Esophagus squamous epithelium (tissue), 5 donors: ENCODE measurements at regions not wholly inside any gene's neighbourhood (a gene's known extent, or its start where the extent isn't known, plus 50 kb on each side); places are given as distances from the start of the nearest gene placed in this dataset.

Experiments
- DNase-seq: peaks from one replicate; lab custom pipeline; 2025; lab: John Stamatoyannopoulos, UW
- H3K27ac ChIP-seq, 4 donors: fragments of 200-600 bp; sonication (generic); one replicate each; pipeline ENCODE4 v1.5.1; 2016 to 2019; ENCODE audit warnings: mild to moderate bottlenecking in 1 of 4
- H3K27me3 ChIP-seq, 4 donors: fragments of 200-600 bp; sonication (generic); 1 replicate in 3 of 4; 2 replicates in 1 of 4; pipeline versions ENCODE4 v1.5.1 to v1.6.0; 2017 to 2021; ENCODE audit warnings: antibody characterized with exemption in 1 of 4
- H3K36me3 ChIP-seq, 3 donors: fragments of 200-600 bp; sonication (generic); one replicate each; pipeline ENCODE4 v1.5.1; 2016 to 2019
- H3K4me1 ChIP-seq, 3 donors: fragments of 200-600 bp; sonication (generic); one replicate each; pipeline ENCODE4 v1.5.1; 2017 to 2019
- H3K4me3 ChIP-seq, 4 donors: fragments of 200-600 bp; sonication (generic); 1 replicate in 3 of 4; 2 replicates in 1 of 4; pipeline ENCODE4 v1.5.1; 2016 to 2019; ENCODE audit warnings: mild to moderate bottlenecking in 2 of 4, moderate library complexity in 1 of 4
- H3K9me3 ChIP-seq, 3 donors: fragments of 200-600 bp; sonication (generic); one replicate each; pipeline ENCODE4 v1.5.1; 2016 to 2019
- POLR2A ChIP-seq, 4 donors: fragments of 450-650 bp; IDR thresholded peaks; one replicate each; pipeline ENCODE4 v1.6.1; 2017; ENCODE audit warnings: antibody characterized with exemption in 4 of 4, mild to moderate bottlenecking in 4 of 4, moderate library complexity in 3 of 4
- WGBS, 2 donors: methylation state at CpG; one replicate each; pipeline ENCODE4 v1.1.5; 2018; 5-methylcytosine and 5-hydroxymethylcytosine counted together
- intact Hi-C: fragments of 100-400 bp; cut with DNase I; formaldehyde crosslinking; loops from one replicate; pipeline ENCODE4 v1.15.0; 2022
- TF ChIP-seq, protein P1 (sequence below), 6 experiments: fragments of 450-650 bp in 4 of 6; fragments of 200-600 bp in 2 of 6; sonication (generic) in 2 of 6; IDR thresholded peaks; one replicate each; pipeline ENCODE4 v1.5.1; 2016 to 2019; ENCODE audit warnings: antibody characterized with exemption in 6 of 6, mild to moderate bottlenecking in 4 of 6, moderate library complexity in 4 of 6
- donor health status: DM: yes; HTN: yes; CAD: no.

DNA sequence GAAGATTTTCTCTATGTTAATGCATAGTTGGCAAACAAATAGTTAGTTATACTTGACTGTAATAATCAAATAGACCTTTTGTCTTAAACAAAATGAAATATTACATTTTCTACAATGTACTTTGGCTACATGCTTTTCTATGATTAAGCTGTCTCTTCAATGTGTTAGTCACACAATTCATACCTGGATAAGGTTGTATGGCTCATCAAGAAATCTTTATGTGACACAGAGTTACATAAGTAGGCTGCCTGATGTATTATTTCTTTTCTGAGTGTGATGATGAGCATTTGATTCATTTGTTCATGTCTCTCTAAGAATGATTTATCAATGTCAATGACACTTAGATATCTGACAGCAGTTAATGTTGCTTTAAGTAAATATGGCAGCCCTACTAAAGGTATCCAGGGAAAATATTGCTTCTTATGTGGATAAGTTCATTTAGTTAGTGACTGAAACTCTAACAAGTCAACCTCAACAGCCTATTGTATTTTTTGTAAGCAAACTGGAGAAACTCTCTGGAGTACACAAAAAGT, 157.4 kb upstream of the SOX2 start:
- intact Hi-C loops, result no loop called here
- H3K27me3 ChIP-seq, result no peaks in the 10 kb centered on the region
- no peaks in the 10 kb centered on the region for H3K9me3 ChIP-seq
- H3K27ac ChIP-seq, result no peak overlapping the region
- TF ChIP-seq, protein P1, sequence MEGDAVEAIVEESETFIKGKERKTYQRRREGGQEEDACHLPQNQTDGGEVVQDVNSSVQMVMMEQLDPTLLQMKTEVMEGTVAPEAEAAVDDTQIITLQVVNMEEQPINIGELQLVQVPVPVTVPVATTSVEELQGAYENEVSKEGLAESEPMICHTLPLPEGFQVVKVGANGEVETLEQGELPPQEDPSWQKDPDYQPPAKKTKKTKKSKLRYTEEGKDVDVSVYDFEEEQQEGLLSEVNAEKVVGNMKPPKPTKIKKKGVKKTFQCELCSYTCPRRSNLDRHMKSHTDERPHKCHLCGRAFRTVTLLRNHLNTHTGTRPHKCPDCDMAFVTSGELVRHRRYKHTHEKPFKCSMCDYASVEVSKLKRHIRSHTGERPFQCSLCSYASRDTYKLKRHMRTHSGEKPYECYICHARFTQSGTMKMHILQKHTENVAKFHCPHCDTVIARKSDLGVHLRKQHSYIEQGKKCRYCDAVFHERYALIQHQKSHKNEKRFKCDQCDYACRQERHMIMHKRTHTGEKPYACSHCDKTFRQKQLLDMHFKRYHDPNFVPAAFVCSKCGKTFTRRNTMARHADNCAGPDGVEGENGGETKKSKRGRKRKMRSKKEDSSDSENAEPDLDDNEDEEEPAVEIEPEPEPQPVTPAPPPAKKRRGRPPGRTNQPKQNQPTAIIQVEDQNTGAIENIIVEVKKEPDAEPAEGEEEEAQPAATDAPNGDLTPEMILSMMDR (IDR thresholded peaks at IDR 0.05), result no peak
- no peak for TF ChIP-seq POLR2A (IDR thresholded peaks at IDR 0.05)
- no peak for DNase-seq
- no peak overlapping the region for H3K4me3 ChIP-seq
- H3K4me1 ChIP-seq, result no peaks in the 10 kb centered on the region
- H3K36me3 ChIP-seq, result no peaks in the 10 kb centered on the region

DNA sequence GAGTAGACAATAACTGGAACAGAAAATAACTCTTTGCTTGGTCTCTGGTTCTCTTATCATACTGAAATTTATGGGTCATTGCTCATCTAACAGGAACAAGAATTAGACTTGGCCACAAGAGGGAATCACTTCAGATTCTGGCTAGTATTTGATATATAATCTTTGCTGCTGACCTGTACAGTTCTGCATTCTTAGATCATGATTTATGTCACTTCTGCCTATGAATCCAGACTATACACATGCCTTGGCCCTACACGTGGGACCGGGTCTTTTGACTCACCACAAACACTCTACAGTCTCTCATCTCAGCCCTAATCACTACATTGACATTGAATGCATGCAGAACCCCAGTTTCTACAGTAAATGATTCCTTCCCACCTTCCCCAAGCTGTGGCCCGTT, 162.5 kb upstream of the SOX2 start:
- Histone ChIP-seq H3K4me3 (no peak overlapping the region), H3K27me3 (no peaks in the 10 kb centered on the region), H3K9me3 (no peaks in the 10 kb centered on the region), H3K27ac (no peak overlapping the region), H3K4me1 (no peaks in the 10 kb centered on the region), H3K36me3 (no peaks in the 10 kb centered on the region)
- 63 to 67% methylated on average over 3 of the region's 3 CpGs for WGBS, 2 donors
- intact Hi-C loops, result no loop called here
- no peak for TF ChIP-seq POLR2A (IDR thresholded peaks at IDR 0.05)
- TF ChIP-seq, protein P1 (IDR thresholded peaks at IDR 0.05), result no peak
- no peak for DNase-seq

DNA sequence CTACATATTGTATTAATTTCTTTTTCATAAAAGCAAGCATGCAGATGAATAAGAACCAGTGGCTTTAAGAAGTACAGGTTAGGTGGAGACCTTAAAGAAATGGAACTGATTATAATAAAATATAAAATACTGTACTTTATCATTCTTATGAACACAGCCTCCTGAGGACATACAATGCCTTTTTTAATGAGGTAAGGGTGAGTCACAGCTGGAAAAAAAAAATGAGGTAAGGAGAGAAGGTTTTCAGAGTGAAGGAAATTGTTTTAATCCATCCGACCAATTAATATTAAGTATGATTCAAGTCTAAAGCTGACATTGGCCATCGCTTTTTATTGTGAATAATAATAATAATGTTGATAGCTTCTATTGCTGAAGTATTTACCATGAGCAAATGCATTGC, 170.3 kb upstream of the SOX2 start:
- no peak for DNase-seq
- no peak overlapping the region for H3K27ac ChIP-seq
- 55 to 56% methylated on average over 2 of the region's 2 CpGs for WGBS, 2 donors
- H3K27me3 ChIP-seq, result no peaks in the 10 kb centered on the region
- H3K4me1 ChIP-seq, result no peaks in the 10 kb centered on the region
- intact Hi-C loops, result no loop called here
- no peaks in the 10 kb centered on the region for H3K36me3 ChIP-seq
- TF ChIP-seq POLR2A (IDR thresholded peaks at IDR 0.05), result no peak
- TF ChIP-seq, protein P1 (IDR thresholded peaks at IDR 0.05), result no peak
- no peaks in the 10 kb centered on the region for H3K9me3 ChIP-seq
- no peak overlapping the region for H3K4me3 ChIP-seq

DNA sequence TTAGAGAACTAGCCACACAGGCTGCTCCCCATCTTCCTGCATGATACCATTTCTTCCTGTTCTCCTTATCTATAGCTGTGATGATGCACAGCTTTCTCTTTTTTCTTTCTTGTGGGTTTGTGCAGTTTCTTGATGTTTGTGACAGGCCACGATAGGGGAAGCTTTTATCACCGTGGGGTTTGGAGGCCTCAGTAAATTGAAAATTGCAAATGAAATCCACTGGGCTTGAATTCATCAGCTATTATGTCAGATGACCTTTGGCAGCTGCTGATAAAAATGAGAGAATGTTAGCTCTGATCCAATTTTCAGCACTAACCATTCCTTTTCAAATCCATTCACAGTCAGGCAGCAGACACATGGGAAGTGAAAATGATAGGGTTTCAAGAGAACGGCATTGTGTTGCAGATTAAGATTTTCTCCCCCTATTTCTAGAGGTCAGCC, 176.9 kb upstream of the SOX2 start:
- Histone ChIP-seq H3K36me3 (no peaks in the 10 kb centered on the region), H3K27me3 (no peaks in the 10 kb centered on the region), H3K9me3 (no peaks in the 10 kb centered on the region), H3K27ac (no peak overlapping the region), H3K4me1 (no peaks in the 10 kb centered on the region), H3K4me3 (no peak overlapping the region)
- intact Hi-C loops, result no loop called here
- TF ChIP-seq, protein P1 (IDR thresholded peaks at IDR 0.05), result no peak
- no peak for TF ChIP-seq POLR2A (IDR thresholded peaks at IDR 0.05)
- WGBS, 2 donors, result 31 to 61% methylated on average over 3 of the region's 3 CpGs
- no peak for DNase-seq

DNA sequence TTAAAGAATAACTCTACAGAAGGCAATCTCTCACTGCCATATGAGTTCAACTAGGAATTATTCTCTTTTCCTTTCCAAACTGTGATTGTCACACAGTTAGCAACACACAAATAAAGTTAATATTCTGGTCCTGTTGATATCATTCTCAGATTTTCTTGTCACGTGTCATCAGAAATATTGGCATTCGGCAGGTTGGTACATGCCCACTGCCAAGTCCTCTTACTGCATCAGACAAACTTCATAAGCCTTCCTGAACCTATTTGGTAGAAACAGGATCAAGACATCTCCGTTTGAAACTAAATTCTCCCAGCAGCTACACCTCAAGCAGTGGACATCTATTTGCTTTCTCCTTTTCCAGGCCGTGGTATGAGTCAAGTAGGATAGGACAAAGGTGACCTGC, 177.9 kb upstream of the SOX2 start:
- no peaks in the 10 kb centered on the region for H3K4me1 ChIP-seq
- H3K36me3 ChIP-seq, result no peaks in the 10 kb centered on the region
- 35% methylated on average over 4 of the region's 4 CpGs for WGBS, 2 donors
- TF ChIP-seq, protein P1 (IDR thresholded peaks at IDR 0.05), result no peak
- no peak for TF ChIP-seq POLR2A (IDR thresholded peaks at IDR 0.05)
- no peak overlapping the region for H3K4me3 ChIP-seq
- H3K27ac ChIP-seq, result no peak overlapping the region
- intact Hi-C loops, result no loop called here
- H3K9me3 ChIP-seq, result no peaks in the 10 kb centered on the region
- no peak for DNase-seq
- H3K27me3 ChIP-seq, result no peaks in the 10 kb centered on the region
